Cardiac muscle cell (in vitro differentiated cells and primary cell): ENCODE measurements at regions not wholly inside any gene's neighbourhood (a gene's known extent, or its start where the extent isn't known, plus 50 kb on each side); places are given as distances from the start of the nearest gene placed in this dataset.
"Not testable (repeated sequence)": the region's sequence is repeated elsewhere in the genome, so short reads cannot be mapped to it uniquely, and the experiment has no call there.

ENCODE experiments used
- DNase-seq, 2 donors: peaks; one replicate each; pipeline versions ENCODE4 v3.0.0 to v3.0.0-alpha.2; 2010 to 2017; ENCODE audit warnings: low read depth in 1 of 2, low spot score in 1 of 2
- H3K27ac ChIP-seq: fragments of 200-600 bp; sonication (generic); 2 replicates; pipeline ENCODE4 v1.5.1; 2016
- H3K27me3 ChIP-seq: fragments of 200-600 bp; sonication (generic); 2 replicates; pipeline ENCODE4 v1.6.0; 2016; ENCODE audit warnings: control low read depth
- H3K36me3 ChIP-seq: fragments of 200-600 bp; sonication (generic); 2 replicates; pipeline ENCODE4 v1.5.1; 2016; ENCODE audit warnings: control low read depth
- H3K4me1 ChIP-seq: fragments of 200-600 bp; sonication (generic); 2 replicates; pipeline ENCODE4 v1.8.1; 2017; ENCODE audit warnings: low read depth, mild to moderate bottlenecking, mixed run types
- H3K4me3 ChIP-seq: fragments of 200-600 bp; sonication (generic); 2 replicates; pipeline ENCODE4 v1.5.1; 2016; ENCODE audit warnings: mild to moderate bottlenecking
- H3K9me3 ChIP-seq: fragments of 200-600 bp; sonication (generic); 2 replicates; pipeline ENCODE4 v1.5.1; 2017; ENCODE audit warnings: low read depth, mild to moderate bottlenecking, control low read depth
- TF ChIP-seq, protein P1 (sequence below): IDR thresholded peaks from 2 replicates; pipeline ENCODE4 v1.5.1; 2012; ENCODE audit warnings: low read depth, mild to moderate bottlenecking, low read length

DNA sequence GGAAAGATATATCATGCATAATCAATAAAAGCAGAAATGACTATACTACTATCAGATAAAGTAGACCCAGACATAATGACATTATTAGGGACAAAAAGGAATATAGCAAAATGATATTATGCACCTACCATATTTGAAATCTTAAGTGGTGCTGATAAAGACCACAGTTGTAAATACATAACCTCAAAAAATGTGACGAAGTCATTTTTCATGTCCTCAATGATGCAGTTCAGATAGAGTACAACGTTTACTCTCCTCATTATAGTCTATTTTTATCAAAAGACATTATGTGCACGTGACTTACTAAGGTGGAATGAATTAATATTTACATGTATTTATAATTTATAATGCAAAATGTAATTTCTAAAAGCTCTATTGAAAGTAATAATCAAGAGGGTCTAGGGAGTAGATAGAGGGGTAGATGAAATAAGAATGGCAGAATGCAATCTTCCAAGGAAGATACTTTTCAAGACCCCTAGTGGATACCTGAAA is 61.7 kb upstream of the TNFSF4 start:
- no peak for DNase-seq
- Histone ChIP-seq H3K4me1 (peaks cover 3% of the 10 kb centered on the region), H3K27ac (no peak overlapping the region)

DNA sequence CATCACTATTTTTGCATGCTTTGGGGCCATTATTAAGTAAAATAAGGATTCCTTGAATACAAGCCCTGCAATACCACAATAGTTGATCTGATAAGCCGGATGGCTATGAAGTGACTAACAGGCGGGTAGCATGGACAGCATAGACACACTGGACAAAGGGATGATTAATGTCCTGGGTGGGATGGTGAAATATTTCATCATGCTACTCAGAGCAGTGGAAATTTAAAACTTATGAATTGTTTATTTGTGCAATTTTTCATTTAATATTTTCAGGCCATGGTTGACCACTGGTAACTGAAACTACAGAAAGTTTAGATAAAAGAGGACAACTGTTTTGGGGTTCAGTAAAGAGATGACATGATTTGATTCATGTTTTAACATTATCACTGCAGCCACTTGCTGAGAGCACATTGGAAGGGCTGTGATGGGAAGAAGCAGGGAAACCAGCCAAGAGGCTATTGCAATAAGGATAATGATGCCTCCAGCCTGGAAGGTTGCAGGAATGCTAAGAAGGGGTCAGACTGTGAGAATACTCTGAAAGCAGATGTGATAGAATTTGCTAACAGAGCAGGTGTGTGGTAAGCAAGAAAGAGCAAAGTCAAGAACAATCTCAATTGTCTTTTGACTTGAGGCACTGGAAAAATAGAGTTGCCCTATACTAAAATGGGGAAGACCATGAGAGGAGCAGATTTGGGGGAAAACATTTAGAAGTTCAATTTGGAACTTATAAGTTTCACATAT is 62.5 kb upstream of the TNFSF4 start:
- Histone ChIP-seq H3K27me3 (no peaks in the 10 kb centered on the region), H3K36me3 (no peaks in the 10 kb centered on the region), H3K4me1 (peaks cover 3% of the 10 kb centered on the region), H3K9me3 (no peaks in the 10 kb centered on the region), H3K27ac (no peak overlapping the region), H3K4me3 (no peak overlapping the region)
- DNase-seq: peak in 1 of 2 donors; percentile 93
- TF ChIP-seq, protein P1, sequence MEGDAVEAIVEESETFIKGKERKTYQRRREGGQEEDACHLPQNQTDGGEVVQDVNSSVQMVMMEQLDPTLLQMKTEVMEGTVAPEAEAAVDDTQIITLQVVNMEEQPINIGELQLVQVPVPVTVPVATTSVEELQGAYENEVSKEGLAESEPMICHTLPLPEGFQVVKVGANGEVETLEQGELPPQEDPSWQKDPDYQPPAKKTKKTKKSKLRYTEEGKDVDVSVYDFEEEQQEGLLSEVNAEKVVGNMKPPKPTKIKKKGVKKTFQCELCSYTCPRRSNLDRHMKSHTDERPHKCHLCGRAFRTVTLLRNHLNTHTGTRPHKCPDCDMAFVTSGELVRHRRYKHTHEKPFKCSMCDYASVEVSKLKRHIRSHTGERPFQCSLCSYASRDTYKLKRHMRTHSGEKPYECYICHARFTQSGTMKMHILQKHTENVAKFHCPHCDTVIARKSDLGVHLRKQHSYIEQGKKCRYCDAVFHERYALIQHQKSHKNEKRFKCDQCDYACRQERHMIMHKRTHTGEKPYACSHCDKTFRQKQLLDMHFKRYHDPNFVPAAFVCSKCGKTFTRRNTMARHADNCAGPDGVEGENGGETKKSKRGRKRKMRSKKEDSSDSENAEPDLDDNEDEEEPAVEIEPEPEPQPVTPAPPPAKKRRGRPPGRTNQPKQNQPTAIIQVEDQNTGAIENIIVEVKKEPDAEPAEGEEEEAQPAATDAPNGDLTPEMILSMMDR: no peak

More for the DNA sequence above, 61.7 kb upstream of the TNFSF4 start:
- Histone ChIP-seq H3K9me3 (no peaks in the 10 kb centered on the region), H3K4me3 (no peak overlapping the region), H3K36me3 (no peaks in the 10 kb centered on the region), H3K27me3 (no peaks in the 10 kb centered on the region)
- TF ChIP-seq, protein P1: no peak

DNA sequence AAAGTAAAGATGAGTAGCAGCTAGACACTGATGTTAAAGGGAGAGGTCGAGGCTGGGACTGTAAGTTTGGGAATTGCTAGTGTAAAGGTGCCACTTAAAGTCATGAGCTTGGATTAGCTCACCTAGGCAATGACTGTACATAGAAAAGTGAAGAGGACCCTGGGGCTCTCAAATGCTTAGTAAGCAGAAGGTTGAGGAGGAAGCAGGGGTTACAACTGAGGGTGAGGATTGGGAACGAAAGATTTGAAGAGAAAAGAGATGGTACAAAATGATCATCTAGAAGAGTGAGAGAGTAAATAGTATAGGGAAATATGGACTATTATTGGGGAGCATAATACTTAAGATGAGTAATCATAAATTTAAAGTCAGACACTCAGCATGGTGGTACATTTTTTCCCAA is 63.1 kb upstream of the TNFSF4 start:
- DNase-seq: no peak
- TF ChIP-seq, protein P1: no peak
- no peak overlapping the region for H3K27ac ChIP-seq

DNA sequence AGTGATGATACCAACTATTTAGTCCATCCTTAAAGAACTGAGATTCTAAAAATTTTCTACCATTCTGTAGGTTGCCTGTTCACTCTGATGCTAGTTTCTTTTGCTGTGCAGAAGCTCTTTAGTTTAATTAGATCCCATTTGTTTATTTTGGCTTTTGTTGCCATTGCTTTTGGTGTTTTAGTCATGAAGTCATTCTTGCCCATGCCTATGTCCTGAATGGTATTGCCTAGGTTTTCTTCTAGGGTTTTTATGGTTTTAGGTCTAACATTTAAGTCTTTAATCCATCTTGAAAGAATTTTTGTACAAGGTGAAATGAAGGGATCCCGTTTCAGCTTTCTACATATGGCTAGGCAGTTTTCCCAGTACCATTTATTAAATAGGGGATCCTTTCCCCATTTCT is 63.9 kb upstream of the TNFSF4 start:
- H3K4me3 ChIP-seq: not testable (repeated sequence)

More for the DNA sequence above, 63.1 kb upstream of the TNFSF4 start:
- Histone ChIP-seq H3K4me3 (no peak overlapping the region), H3K4me1 (peaks cover 3% of the 10 kb centered on the region), H3K9me3 (no peaks in the 10 kb centered on the region), H3K27me3 (no peaks in the 10 kb centered on the region), H3K36me3 (no peaks in the 10 kb centered on the region)

DNA sequence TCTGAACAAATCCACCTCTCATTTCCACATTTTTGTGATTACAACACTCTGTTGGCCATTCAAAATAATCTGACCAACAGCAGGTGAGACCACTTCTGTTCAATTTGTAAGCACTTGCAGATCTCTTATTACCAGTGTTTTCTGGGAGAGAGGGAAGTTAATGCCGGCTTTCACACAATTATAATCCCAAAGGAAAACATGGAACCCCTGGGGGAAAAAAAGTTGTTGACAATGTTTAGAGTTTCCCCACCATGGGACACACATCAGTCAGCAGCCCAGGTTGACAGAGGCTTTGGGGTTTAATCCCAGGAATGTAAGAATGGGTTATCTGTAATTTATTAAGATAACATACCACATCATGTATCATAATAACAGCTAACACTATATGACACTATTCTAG is 68.4 kb upstream of the TNFSF4 start:
- no peak for DNase-seq
- Histone ChIP-seq H3K9me3 (no peaks in the 10 kb centered on the region), H3K4me3 (no peak overlapping the region), H3K27me3 (no peaks in the 10 kb centered on the region), H3K36me3 (no peaks in the 10 kb centered on the region), H3K27ac (no peak overlapping the region), H3K4me1 (no peaks in the 10 kb centered on the region)
- TF ChIP-seq, protein P1: no peak

More for the DNA sequence above, 63.9 kb upstream of the TNFSF4 start:
- not testable (repeated sequence) for H3K4me1 ChIP-seq, H3K27me3 ChIP-seq, H3K27ac ChIP-seq, H3K9me3 ChIP-seq, DNase-seq, H3K36me3 ChIP-seq
